GM18858 (cell line): ENCODE measurements at regions not wholly inside any gene's neighbourhood (a gene's known extent, or its start where the extent isn't known, plus 50 kb on each side); places are given as distances from the start of the nearest gene placed in this dataset.

Experiments used
- ATAC-seq: cut with Tn5 transposase; IDR thresholded peaks from one replicate; pipeline ENCODE4 v1.9.1; 2021; ENCODE audit not compliant: unreplicated experiment

DNA sequence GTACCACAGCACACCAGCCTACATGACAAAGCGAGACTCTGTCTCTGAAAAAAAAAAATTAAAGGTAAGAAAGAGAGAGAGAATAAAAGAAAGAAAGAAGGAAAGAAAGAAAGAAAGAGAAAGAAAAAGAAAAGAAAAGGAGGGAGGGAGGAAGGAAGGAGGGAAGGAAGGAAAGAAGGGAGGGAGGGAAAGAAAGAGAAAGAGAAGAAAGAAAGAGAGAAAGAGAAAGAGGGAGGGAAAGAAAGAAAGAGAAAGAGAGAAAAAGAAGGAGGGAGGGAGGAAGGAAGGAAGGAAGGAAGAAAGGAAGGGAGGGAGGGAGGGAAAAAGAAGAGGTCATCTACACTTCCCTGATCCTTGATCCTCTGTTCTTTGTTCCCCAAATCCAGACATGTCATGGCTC is 104.8 kb upstream of the GJB5 start:
- ATAC-seq = no peak

DNA sequence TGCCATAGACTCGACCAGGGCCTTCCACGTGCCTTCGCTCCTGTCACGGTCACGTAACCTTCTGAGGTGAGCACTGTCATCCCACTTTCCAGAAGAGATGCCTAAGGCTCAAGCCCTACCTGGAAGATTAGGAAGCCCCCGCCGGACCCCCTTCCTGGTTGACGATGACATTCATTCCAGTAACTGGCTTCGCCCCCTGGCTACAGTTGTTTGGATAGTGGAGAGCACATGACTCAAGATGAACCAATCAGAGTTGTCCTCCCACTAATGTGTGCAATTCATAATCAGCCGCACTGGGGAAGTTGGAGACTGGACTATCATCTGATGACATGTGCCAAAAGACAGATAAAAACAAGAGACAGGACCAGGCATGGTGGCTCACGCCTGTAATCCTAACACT is 104.0 kb upstream of the GJB5 start:
- ATAC-seq = no peak

- ATAC-seq = no peak
These were observed 101.7 kb upstream of the GJB5 start for GRCh38 chr1:34653110-34653509.

GRCh38 chr1:34655206-34655874 is 99.5 kb upstream of the GJB5 start:
- ATAC-seq = no peak

DNA sequence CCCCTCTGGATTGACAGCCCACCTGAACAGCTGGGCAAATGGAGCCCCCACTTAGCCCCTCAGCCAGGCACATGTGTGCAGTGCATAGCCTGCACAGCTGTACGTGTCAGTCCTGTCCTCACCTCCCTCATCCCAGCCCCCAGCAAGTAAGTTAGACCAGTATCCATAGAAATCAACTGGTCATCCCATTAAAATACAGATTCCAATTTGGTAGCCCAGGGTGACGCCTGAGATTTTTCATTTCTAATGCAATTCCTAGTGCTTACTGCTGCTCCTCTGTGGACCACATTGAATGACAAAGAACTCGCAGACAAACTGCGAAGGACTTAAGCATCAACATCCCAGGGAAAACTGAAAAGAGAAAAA is 99.0 kb upstream of the GJB5 start:
- no peak for ATAC-seq

- ATAC-seq = no peak
These were observed 98.5 kb upstream of the GJB5 start for GRCh38 chr1:34656299-34656698.

DNA sequence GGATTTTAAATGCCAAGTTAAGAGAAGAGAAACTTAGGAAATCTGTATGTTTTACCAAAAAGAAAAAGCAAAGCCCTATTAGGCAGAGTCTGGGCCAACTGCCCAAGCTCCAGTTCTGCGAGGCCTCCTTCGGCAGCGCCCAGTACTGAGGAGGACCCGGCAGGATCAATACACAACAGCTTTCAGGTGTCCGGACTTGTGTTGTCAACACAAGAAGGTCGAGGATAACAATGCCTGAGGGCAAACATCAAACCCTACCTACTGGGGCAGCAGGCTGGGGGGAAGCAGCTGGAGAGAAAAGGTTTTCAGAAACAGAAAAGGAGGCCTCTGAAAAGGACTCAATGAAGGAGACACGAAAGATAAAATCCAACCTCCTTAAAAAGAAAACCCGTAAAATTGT is 98.1 kb upstream of the GJB5 start:
- ATAC-seq = no peak

DNA sequence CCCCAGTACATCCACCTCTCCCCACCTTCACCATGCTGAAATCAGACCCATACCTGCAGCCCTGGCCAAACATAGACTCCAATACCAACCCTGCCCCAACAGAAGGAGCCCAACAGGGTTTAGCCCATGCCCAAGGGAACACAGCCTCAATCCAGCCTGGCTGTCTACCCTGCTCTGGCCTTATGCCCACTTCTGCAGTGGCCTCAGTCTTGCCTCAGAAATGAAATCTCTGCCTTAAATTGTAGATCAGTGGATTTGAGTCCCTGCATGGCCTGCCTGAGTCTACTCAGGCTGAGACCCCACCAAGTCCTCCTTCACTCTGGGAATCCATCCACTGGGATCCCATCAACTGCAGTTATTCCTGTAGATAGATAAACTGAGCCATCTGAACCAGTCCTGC is 97.6 kb upstream of the GJB5 start:
- no peak for ATAC-seq

- ATAC-seq = no peak
These were observed 97.0 kb upstream of the GJB5 start for GRCh38 chr1:34657849-34658248.

DNA sequence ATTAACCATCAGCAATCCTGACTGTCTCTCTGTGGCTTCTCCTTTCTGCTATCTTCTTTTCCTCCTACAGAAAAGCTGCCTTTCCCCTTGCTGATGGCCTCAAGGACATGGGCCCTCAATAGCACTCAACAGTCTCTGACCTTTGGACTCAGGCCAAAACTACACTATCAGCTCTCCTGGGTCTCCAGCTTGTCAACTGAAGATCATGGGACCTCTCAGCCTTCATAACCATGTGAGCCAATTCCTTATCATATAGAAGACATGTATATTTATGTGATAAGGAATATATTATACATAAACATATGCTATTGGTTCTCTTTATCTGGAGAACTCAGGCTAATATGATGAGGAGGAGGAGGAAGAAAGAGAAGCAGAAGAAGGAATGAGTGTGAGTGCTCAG is 91.8 kb upstream of the GJB5 start:
- ATAC-seq = no peak

GRCh38 chr1:34668063-34668462 is 86.8 kb upstream of the GJB5 start:
- no peak for ATAC-seq

DNA sequence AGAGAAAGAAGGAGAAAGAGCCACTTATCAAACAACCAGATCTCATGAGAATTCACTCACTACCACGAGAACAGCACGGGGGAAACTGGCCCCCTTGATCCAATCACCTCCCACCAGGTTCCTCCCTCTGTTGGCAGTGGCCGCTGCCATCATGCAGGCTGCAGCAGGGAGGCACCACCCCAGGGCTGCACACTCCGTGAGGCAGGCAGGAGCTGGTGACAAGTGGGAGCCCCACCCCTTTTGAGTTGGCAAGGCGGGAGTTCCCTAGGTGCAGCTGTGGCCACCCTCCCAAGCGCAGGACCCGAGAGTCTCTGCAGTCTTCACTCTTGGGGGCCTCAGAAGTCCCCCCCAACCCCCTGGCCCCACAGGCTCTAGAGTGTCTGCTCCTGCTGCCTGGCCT is 83.9 kb upstream of the GJB5 start:
- ATAC-seq = no peak

GRCh38 chr1:34671887-34672286 is 83.0 kb upstream of the GJB5 start:
- no peak for ATAC-seq

DNA sequence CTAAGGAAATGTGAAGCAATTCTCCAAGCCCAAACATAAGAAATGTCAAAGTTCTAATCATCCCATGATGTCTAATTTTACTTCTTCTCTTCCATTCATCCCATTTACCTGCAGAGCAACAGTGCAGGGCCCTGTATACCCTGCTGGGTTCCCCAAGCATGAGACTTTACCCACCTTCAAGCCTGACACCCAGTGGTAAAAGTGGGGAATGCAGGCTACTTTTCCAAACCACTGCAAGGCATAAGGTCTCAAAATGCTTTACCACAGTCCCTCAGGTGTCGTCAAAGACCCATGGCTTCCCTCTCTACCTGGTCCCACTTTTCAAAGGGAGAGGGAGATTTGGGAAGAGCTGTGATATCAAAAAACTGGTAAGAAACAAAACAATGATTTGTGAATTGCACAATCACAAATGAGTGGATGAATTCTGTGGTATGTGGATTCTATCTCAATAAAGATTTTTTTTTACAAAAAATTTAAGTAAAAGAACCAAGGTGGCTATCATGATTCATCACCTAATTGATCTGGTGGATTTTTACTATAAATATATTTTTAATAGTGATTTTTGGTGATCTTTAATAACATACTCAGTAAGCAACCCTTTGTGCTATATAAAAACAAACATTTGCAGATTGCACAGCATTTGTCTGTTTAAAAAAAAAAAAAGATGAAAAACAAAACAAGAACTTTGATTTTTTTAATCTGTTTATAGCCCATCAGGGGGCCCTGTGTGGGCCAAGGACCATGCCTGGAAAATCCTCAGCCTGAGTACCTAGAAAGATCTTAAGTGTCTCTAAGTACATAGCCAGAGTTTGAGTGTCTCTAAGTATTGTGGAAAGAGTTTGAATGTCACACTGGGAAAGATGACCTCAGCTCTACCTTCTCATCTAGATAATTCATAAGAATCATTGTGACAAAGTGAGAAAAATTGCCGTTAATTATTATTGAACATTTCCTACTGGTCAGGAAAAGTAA is 73.1 kb upstream of the GJB5 start:
- ATAC-seq = no peak

GRCh38 chr1:34682452-34683223 is 72.2 kb upstream of the GJB5 start:
- no peak for ATAC-seq

GRCh38 chr1:34683616-34684015 is 71.2 kb upstream of the GJB5 start:
- no peak for ATAC-seq

DNA sequence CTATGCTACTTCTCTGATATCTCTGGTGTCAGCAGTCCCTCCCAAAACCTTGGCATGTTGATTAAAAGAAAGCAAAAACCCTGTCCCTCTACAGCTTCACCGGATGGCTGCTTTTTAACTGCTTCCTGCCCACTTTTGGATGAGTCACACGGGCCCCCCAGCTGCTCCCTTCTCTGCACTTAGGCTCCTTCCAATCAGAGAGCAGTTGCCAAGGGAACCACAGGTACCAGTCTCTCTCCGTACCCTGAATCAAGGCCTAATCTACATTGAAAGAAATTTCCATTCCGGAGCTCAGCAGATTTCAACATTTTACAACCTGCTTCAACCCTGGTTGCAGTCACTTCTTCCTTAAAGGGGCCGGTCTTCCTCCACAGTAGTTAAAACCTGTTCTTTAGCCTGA is 70.6 kb upstream of the GJB5 start:
- no peak for ATAC-seq

- ATAC-seq = no peak
These were observed 69.6 kb upstream of the GJB5 start for GRCh38 chr1:34685225-34685624.

DNA sequence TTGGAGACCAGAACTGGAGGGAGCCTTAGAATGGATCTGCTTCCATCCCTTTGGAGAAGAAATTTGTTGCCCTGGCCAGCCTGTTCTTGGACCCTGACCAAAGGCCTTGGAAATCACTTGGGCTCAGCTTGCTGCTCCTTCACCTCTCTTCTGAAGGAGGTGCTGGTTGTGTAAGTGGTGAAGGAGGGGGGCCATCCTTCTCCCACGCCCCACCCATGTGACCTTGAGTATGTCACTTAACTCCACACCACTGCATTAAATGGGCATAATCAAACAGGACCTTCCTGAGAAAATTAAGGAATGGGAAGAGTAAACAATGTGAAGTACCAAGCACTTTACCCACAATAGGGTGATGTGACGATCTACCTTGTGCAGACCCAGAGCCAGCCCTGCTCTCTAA is 68.3 kb upstream of the GJB5 start:
- no peak for ATAC-seq

- no peak for ATAC-seq
These were observed 66.7 kb upstream of the GJB5 start for GRCh38 chr1:34688006-34688741.

DNA sequence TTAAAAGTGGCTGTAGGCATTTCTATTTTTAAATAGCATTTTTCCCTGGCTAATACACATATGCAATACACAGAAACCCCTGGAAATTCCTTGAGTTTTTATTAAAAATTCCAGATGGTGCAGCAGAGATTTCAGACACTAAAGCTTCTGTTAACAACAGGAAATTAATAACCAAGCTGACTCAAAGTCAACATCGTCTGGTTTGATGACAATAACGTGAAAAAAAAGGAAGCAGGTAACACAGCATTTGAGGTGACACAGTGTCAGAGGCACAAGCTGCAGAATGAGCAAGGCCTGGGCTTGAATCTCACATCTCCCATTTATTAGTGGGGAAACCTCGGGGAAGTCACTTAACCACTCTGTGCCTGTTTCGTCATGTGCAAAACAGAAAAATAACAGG is 64.6 kb upstream of the GJB5 start:
- no peak for ATAC-seq
